ENCODE measurements at regions not wholly inside any gene's neighbourhood (a gene's known extent, or its start where the extent isn't known, plus 50 kb on each side); places are given as distances from the start of the nearest gene placed in this dataset.

DNA sequence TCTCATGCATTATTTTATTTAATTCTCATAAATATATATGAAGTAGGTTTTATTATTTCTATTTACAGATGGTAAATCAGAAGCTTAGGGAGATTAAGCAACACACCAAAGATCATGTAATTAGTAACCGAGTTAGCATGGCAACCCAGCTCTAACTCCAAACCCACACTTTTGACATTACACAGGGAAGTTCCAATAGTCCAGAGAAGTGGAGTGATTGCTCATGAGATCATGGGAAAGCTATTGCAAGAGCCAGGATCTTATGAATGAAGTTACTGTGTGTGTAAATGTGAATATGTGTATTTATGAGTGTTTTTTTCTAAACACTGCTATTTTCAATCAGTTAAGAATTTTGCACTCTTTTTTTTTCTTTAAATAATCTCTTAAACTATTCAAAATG lies 225.8 kb upstream of the KIRREL3 start:
- TF ChIP-seq CTCF (IDR thresholded peaks at IDR 0.05; ENCODE audit: poor library complexity, severe bottlenecking) (no peak), POLR2AphosphoS5 (IDR thresholded peaks at IDR 0.05) (no peak)
